ENCODE measurements at regions not wholly inside any gene's neighbourhood (a gene's known extent, or its start where the extent isn't known, plus 50 kb on each side); places are given as distances from the start of the nearest gene placed in this dataset.
"Not testable (repeated sequence)": the region's sequence is repeated elsewhere in the genome, so short reads cannot be mapped to it uniquely, and the experiment has no call there.

GRCh38 chr3:81989758-81990157, 228.3 kb upstream of the GBE1 start:
- DNase-seq (ENCODE audit: insufficient read length, low spot score): no peak
- no peak for FAIRE-seq
- TF ChIP-seq PAX5 (IDR thresholded peaks at IDR 0.05; ENCODE audit: insufficient read depth, low read length, severe bottlenecking) (no peak), POU2F2 (IDR thresholded peaks at IDR 0.05; ENCODE audit: low read depth, low read length) (no peak), SPI1 (IDR thresholded peaks at IDR 0.05; ENCODE audit: low read depth, low read length) (no peak), POLR2AphosphoS5 (IDR thresholded peaks at IDR 0.05; ENCODE audit: low read depth, low read length) (no peak), TAF1 (IDR thresholded peaks at IDR 0.05; ENCODE audit: low read depth, low read length) (no peak), POLR2A (IDR thresholded peaks at IDR 0.05; ENCODE audit: low read depth, low read length) (no peak)

DNA sequence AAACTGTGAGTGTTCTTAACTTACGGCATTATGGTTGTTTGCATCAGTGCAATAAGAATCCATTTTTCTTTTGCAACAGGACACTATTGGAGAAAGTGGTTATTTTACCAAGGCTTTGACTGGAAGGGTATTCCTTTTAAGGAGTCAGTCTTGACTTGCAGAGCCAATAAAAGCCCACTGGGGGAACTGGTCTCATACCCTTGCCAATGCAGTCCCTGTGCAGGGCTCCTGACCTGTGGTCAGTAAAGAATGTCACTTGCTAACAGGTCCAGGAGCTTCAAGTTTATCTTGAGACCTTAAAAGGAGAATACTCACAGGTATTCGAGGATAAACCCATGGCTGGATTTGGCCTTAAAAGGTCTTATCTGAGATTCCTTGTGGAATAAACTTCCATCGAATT, 227.8 kb upstream of the GBE1 start:
- no peak for FAIRE-seq
- TF ChIP-seq POLR2AphosphoS5 (IDR thresholded peaks at IDR 0.05; ENCODE audit: low read depth, low read length) (no peak), POLR2A (IDR thresholded peaks at IDR 0.05; ENCODE audit: low read depth, low read length) (no peak), POU2F2 (IDR thresholded peaks at IDR 0.05; ENCODE audit: low read depth, low read length) (no peak), TAF1 (IDR thresholded peaks at IDR 0.05; ENCODE audit: low read depth, low read length) (no peak), PAX5 (IDR thresholded peaks at IDR 0.05; ENCODE audit: insufficient read depth, low read length, severe bottlenecking) (no peak), SPI1 (IDR thresholded peaks at IDR 0.05; ENCODE audit: low read depth, low read length) (no peak)
- no peak for DNase-seq (ENCODE audit: insufficient read length, low spot score)

- not testable (repeated sequence) for FAIRE-seq; DNase-seq (ENCODE audit: insufficient read length, low spot score)
These were observed 226.0 kb upstream of the GBE1 start for GRCh38 chr3:81987412-81987811.

GRCh38 chr3:81985996-81986723, 224.7 kb upstream of the GBE1 start:
- DNase-seq (ENCODE audit: insufficient read length, low spot score) (no peak), FAIRE-seq (no peak)

GRCh38 chr3:81983382-81983781, 221.9 kb upstream of the GBE1 start:
- TF ChIP-seq POLR2A (IDR thresholded peaks at IDR 0.05; ENCODE audit: low read depth, low read length) (no peak), POU2F2 (IDR thresholded peaks at IDR 0.05; ENCODE audit: low read depth, low read length) (no peak), SPI1 (IDR thresholded peaks at IDR 0.05; ENCODE audit: low read depth, low read length) (no peak), PAX5 (IDR thresholded peaks at IDR 0.05; ENCODE audit: insufficient read depth, low read length, severe bottlenecking) (no peak), POLR2AphosphoS5 (IDR thresholded peaks at IDR 0.05; ENCODE audit: low read depth, low read length) (no peak), TAF1 (IDR thresholded peaks at IDR 0.05; ENCODE audit: low read depth, low read length) (no peak)
- FAIRE-seq: no peak
- DNase-seq (ENCODE audit: insufficient read length, low spot score): no peak

More at GRCh38 chr3:81985996-81986723, 224.7 kb upstream of the GBE1 start:
- TF ChIP-seq POU2F2 (IDR thresholded peaks at IDR 0.05; ENCODE audit: low read depth, low read length): no peak

- FAIRE-seq (no peak), DNase-seq (ENCODE audit: insufficient read length, low spot score) (no peak)
- no peak for TF ChIP-seq POLR2A (IDR thresholded peaks at IDR 0.05; ENCODE audit: low read depth, low read length)
- no peak for TF ChIP-seq TAF1 (IDR thresholded peaks at IDR 0.05; ENCODE audit: low read depth, low read length)
- TF ChIP-seq PAX5 (IDR thresholded peaks at IDR 0.05; ENCODE audit: insufficient read depth, low read length, severe bottlenecking): no peak
- TF ChIP-seq POU2F2 (IDR thresholded peaks at IDR 0.05; ENCODE audit: low read depth, low read length): no peak
- no peak for TF ChIP-seq SPI1 (IDR thresholded peaks at IDR 0.05; ENCODE audit: low read depth, low read length)
- TF ChIP-seq POLR2AphosphoS5 (IDR thresholded peaks at IDR 0.05; ENCODE audit: low read depth, low read length): no peak
These were observed 219.4 kb upstream of the GBE1 start for GRCh38 chr3:81980596-81981494.

GRCh38 chr3:81974751-81975150, 213.3 kb upstream of the GBE1 start:
- no peak for TF ChIP-seq POU2F2 (IDR thresholded peaks at IDR 0.05; ENCODE audit: low read depth, low read length)
- no peak for TF ChIP-seq PAX5 (IDR thresholded peaks at IDR 0.05; ENCODE audit: insufficient read depth, low read length, severe bottlenecking)
- no peak for TF ChIP-seq TAF1 (IDR thresholded peaks at IDR 0.05; ENCODE audit: low read depth, low read length)
- no peak for TF ChIP-seq POLR2A (IDR thresholded peaks at IDR 0.05; ENCODE audit: low read depth, low read length)
- no peak for TF ChIP-seq POLR2AphosphoS5 (IDR thresholded peaks at IDR 0.05; ENCODE audit: low read depth, low read length)
- TF ChIP-seq SPI1 (IDR thresholded peaks at IDR 0.05; ENCODE audit: low read depth, low read length): no peak
- DNase-seq (ENCODE audit: insufficient read length, low spot score): no peak
- no peak for FAIRE-seq

GRCh38 chr3:81968658-81969057, 207.2 kb upstream of the GBE1 start:
- no peak for DNase-seq (ENCODE audit: insufficient read length, low spot score)

GRCh38 chr3:81967393-81967792, 205.9 kb upstream of the GBE1 start:
- no peak for TF ChIP-seq POLR2AphosphoS5 (IDR thresholded peaks at IDR 0.05; ENCODE audit: low read depth, low read length)
- no peak for TF ChIP-seq SPI1 (IDR thresholded peaks at IDR 0.05; ENCODE audit: low read depth, low read length)
- TF ChIP-seq TAF1 (IDR thresholded peaks at IDR 0.05; ENCODE audit: low read depth, low read length): no peak
- no peak for TF ChIP-seq POLR2A (IDR thresholded peaks at IDR 0.05; ENCODE audit: low read depth, low read length)
- no peak for TF ChIP-seq POU2F2 (IDR thresholded peaks at IDR 0.05; ENCODE audit: low read depth, low read length)
- TF ChIP-seq PAX5 (IDR thresholded peaks at IDR 0.05; ENCODE audit: insufficient read depth, low read length, severe bottlenecking): no peak
- FAIRE-seq (no peak), DNase-seq (ENCODE audit: insufficient read length, low spot score) (no peak)

More at GRCh38 chr3:81968658-81969057, 207.2 kb upstream of the GBE1 start:
- TF ChIP-seq POU2F2 (IDR thresholded peaks at IDR 0.05; ENCODE audit: low read depth, low read length): no peak
- no peak for FAIRE-seq

GRCh38 chr3:81965696-81966095, 204.3 kb upstream of the GBE1 start:
- TF ChIP-seq POU2F2 (IDR thresholded peaks at IDR 0.05; ENCODE audit: low read depth, low read length): no peak
- TF ChIP-seq SPI1 (IDR thresholded peaks at IDR 0.05; ENCODE audit: low read depth, low read length): no peak
- TF ChIP-seq PAX5 (IDR thresholded peaks at IDR 0.05; ENCODE audit: insufficient read depth, low read length, severe bottlenecking): no peak
- TF ChIP-seq POLR2A (IDR thresholded peaks at IDR 0.05; ENCODE audit: low read depth, low read length): no peak
- no peak for TF ChIP-seq POLR2AphosphoS5 (IDR thresholded peaks at IDR 0.05; ENCODE audit: low read depth, low read length)
- TF ChIP-seq TAF1 (IDR thresholded peaks at IDR 0.05; ENCODE audit: low read depth, low read length): no peak

More at GRCh38 chr3:81965696-81966095, 204.3 kb upstream of the GBE1 start:
- no peak for FAIRE-seq
- no peak for DNase-seq (ENCODE audit: insufficient read length, low spot score)

Data from GM12891 (cell line).